Myocyte (in vitro differentiated cells): ENCODE measurements at regions not wholly inside any gene's neighbourhood (a gene's known extent, or its start where the extent isn't known, plus 50 kb on each side); places are given as distances from the start of the nearest gene placed in this dataset.

ENCODE experiments used
- DNase-seq: peaks from one replicate; pipeline ENCODE4 v3.0.0-alpha.2; 2012; ENCODE audit warnings: low read depth

DNA sequence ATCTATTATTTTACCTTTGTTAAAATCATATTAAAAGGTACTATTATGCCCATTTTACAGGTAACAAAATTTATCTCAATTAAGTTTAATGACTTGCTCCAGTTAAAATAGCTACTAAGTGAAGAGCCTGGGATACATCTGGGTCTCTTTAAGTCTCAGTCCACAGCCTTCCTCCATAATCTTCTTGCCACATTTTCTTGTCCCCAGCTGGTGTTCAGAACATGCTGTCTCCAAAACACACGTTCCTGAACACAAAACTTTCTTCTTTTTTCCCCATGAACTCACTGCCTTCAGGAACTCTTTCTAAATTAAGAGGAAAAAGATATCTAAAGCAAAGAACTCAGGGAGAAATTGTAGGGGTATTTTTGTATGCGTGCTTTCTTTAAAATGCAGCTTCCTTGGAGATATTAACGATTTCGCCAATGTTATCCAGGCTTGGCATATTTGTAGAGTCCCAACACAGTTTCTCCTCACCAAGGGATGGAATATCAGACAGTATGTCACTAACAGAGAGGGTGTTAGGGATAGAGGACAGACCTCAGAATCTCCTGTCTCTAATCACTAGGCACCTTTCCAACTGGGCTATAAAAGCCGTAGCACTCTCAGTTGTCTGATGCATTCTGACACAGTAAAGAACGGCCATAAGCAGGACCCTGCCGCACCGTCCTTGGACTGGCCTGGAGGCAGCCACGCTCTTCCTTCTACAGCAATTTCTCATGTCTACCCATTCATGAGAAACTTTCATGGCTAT is 232.8 kb upstream of the BLID start:
- no peak for DNase-seq

DNA sequence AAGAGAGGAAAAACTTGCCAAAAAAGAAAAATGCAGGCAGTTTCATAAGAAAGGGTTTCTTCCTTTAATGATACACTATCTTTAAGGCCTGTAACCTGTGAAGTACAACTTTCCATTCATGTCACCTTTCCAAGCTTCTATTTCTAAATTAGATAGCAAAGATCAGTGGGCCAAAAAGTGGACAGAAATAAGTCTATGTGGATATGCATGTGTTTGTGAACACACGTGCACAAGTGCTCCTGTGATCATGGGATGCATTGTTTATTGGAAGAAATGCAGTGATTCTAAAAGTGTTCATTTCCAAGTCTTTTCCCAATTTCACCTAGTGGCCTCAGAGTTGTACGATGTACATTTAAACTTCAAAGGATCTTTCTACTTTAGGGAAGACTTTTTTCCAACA is 230.0 kb upstream of the BLID start:
- DNase-seq, result no peak

GRCh38 chr11:122345586-122345985 is 229.6 kb upstream of the BLID start:
- no peak for DNase-seq

- no peak for DNase-seq
Observed at GRCh38 chr11:122344215-122344614, 228.2 kb upstream of the BLID start.

GRCh38 chr11:122343210-122343609 is 227.2 kb upstream of the BLID start:
- no peak for DNase-seq

DNA sequence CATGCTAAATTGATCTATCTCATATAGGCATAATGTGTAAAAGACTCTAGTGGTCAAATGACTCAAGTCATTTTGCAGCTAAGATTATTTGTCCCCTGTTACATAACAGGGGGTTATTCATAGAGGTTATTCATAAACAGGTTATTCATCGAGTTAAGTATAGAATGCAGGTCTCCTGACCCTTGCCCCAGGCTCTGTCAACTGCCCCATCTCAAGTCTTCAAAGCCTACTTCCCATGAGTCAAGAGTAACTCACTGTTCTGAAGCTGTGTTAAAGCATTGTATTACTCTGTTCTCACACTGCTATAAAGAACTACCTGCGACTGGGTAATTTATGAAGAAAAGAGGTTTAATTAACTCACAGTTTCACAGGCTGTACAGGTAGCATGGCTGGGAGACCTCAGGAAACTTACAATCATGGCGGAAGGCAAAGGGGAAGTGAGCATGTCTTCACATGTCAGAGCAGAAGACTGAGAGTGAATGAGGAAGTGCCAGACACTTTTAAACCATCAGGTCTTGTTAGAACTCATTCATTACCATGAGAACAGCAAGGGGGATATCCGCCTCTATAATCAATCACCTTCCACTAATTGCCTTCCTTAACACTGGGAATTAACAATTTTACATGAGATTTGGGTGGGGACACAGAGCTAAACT is 226.2 kb upstream of the BLID start:
- no peak for DNase-seq

- DNase-seq, result no peak
Observed at GRCh38 chr11:122341477-122341876, 225.5 kb upstream of the BLID start.

DNA sequence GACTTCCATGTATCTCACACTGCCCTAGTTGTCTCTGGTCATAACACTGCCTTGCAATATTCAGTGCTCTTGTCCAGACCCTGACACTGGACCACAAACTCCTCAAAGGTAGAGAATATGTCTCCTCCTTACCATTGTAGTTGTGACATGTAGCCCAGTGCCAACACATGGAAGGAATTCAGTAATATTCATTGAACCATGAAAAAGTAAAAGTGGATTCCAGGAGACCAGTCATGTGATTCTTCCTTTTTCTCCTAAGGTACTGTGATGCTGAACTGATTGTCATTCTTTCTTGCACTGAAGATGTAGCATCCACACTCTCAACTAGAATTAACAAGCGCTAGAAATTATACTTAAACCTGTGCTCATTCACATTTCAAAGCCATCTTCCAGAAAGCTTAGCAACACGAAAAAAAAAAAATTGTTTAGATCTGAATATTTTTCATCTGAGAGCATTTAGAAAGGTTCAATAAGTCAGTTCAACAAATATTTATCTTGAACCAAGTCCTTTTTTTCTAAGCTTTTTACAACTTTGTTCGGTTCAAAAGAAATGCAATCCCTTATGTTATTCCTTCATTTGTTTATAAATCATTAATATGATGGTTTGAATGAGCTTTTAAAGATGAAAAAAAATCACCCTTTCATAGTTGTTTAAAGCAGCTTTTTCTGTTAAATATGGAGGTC is 224.7 kb upstream of the BLID start:
- no peak for DNase-seq

- no peak for DNase-seq
Observed at GRCh38 chr11:122339436-122340060, 223.5 kb upstream of the BLID start.

- no peak for DNase-seq
Observed at GRCh38 chr11:122337704-122338103, 221.7 kb upstream of the BLID start.

- DNase-seq, result no peak
Observed at GRCh38 chr11:122337241-122337640, 221.2 kb upstream of the BLID start.

- no peak for DNase-seq
Observed at GRCh38 chr11:122336706-122337105, 220.7 kb upstream of the BLID start.

DNA sequence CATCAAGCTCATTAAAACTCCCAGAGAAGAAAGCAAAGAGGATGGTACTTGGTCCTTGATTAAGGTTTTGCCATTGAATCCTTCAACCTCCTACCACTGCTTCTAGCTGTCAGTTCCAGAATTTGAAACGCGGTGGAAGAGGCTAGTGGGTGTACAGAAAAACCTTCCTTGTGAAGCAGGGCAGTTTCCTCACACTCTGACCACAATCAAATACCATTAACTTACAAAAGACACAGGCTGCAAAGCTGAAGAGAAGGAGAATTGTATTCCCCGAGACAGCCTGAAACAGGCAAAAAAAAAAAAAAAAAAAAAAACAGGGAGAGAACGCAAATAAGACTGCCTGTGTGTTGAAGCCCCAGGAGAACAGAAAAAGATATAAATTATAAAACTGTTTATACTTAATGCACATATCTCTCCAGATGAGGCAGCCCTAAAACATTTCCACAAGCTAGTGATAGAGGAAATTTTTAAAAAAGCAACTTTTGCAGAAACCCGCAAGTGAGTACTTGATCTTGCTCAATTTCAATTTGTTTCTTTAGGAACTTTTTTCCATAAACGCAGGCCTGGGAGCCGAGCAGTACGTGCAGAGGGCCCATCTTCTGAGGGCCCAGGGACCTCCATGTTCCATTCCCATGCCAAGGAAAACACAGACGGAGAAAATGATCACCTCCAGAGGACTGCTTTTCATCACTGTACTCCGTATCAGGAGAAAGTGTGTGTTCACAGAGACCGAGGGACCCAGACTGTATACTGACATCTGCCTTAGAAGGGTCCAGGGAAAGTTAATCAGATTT is 218.7 kb upstream of the BLID start:
- DNase-seq, result no peak

- no peak for DNase-seq
Observed at GRCh38 chr11:122333467-122333866, 217.5 kb upstream of the BLID start.

DNA sequence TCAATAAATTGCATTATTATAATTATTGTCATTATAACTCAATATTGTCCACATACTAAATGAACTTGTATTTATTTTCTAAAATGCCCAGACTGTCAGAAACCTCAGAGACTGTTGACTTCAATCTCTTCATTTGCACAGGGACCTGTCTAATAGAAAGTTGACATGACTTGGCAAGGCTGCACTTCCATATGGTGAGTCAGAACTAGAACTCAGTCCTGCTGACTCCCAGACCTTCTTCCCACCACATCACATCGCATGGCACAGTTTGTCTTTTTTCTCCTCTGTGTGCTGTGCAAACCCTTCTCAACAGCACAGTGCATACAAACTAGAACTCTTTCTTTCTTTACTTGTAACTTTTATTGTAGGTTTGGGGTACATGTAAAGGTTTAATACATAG is 215.1 kb upstream of the BLID start:
- DNase-seq, result no peak

DNA sequence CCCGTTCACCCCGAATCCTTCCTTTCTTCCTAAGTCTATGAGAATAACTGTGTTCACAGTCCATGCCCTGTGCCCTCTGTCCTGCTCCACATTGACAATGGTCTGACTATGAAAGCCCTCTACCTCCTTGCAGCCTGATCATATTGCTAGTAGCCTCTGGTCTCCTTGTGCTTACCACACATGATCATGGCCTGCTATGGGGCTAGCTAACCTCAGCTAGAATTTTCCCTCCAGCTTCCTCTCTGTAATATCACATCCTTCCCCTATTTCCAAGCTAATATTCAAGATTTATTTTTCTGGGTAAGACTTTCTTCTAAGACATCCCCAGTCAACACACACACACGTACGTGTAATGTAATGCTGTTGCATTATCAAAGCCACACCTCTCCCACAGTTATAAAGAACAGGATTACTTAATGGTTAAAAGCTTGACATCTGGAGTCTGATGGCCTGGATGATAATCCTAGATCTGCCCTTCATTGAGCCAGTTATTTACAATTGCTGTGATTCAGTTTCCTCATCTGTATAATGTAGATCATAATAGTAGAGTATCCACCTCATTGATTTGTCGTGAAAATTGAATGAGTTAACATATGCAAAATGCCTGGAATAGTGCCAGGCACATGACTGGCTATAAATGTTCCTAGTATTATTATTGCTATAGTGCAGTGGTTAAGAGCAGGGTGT is 214.4 kb upstream of the BLID start:
- DNase-seq, result no peak

GRCh38 chr11:122327528-122327927 is 211.5 kb upstream of the BLID start:
- DNase-seq, result no peak

DNA sequence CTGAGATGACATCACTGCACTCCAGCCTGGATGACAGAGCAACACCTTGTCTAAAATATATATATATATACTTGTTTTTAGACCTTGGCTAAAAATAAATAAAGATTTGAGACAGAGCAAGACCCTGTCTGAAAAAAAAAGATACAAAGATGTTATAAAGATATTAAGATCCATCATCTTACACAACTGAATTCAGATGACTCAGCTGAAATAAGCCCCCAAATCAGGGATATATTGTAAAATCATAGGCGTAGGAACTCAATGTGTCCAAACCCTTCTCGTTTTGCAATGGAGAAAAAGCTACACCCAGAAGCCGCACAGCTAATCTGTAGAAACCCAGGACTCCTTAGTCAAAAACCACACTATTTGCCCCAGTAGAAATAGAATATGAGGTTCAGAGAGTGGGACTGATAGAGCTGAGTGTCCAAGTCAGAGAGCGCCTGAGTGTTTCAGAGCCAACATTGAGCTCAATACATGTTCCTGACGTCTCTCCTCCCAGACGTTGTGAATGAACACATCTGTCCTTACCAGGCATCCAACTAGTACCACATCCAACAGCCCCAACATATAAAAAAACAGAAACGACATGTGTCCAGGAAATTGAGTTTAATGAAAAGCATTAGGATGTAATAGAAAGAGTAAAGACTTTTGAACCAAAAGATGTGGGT is 207.9 kb upstream of the BLID start:
- DNase-seq, result no peak

DNA sequence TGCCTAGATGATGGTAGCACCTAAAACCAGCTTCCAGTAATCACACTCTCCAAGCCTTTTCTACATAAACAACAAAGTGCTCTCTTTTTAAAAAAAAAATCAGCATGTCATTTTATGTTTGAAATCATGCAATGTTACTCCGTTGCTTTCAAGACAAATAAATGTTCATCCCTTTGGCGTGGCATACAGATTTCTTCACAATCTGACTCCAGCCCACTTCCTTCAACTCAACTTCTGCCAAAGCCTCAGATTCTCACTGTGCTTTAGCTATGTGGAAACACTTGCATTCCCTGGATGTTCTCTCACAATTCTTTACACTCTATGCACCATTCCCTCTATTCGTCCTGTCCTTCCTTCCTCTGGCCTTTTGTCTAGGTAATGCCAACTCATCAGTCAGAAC is 206.3 kb upstream of the BLID start:
- no peak for DNase-seq

GRCh38 chr11:122320671-122321070 is 204.7 kb upstream of the BLID start:
- no peak for DNase-seq
